ENCODE measurements at regions not wholly inside any gene's neighbourhood (a gene's known extent, or its start where the extent isn't known, plus 50 kb on each side); places are given as distances from the start of the nearest gene placed in this dataset.

DNA sequence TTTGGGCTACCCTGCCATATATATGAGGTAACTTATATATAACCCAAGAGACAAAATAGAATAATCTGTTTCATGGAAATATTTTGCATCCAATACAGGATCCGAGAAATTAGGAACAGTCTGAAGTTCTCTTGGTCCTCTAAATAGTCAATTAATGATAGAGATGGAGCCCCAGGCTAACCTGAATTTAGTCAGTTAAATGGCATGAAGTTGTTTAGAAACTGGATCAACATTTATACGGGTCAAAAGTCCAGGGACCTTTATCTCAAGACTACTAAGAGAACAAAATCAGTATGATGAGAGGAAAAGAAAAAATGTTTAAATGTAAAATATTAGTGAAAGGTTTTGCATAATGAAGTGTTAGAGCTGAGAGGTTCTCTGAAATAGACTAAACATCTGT, 303.3 kb upstream of the ACTBL2 start:
- no peak overlapping the region for H2BK15ac ChIP-seq (replicated peaks; ENCODE audit: low read depth)
- H3K4me2 ChIP-seq (ENCODE audit: low read length) = no peak overlapping the region
- no peak overlapping the region for H2BK120ac ChIP-seq (ENCODE audit: low read depth, low read length)
- no peak overlapping the region for H3K27ac ChIP-seq (ENCODE audit: low read depth, low read length)
- H4K8ac ChIP-seq (ENCODE audit: low read depth, low read length) = no peak overlapping the region
- H3K18ac ChIP-seq (ENCODE audit: low read length) = no peak overlapping the region
- H2AK5ac ChIP-seq (ENCODE audit: low read length) = no peak overlapping the region
- H3K4me3 ChIP-seq (ENCODE audit: low read length) = no peak overlapping the region
- no peaks in the 10 kb centered on the region for H3K4me1 ChIP-seq (ENCODE audit: control insufficient read depth, low read depth, low read length)
- H3K79me1 ChIP-seq (ENCODE audit: low read length) = no peaks in the 10 kb centered on the region
- no peaks in the 10 kb centered on the region for H3K36me3 ChIP-seq (ENCODE audit: control insufficient read depth, insufficient read depth, low read length)
- WGBS (ENCODE audit: extremely low coverage, insufficient coverage, low lambda C conversion rate) = no CpG with 5 or more reads among the region's 2 CpGs
- no peaks in the 10 kb centered on the region for H3K79me2 ChIP-seq (ENCODE audit: control insufficient read depth, insufficient read depth, low read length)
- no peak overlapping the region for H3K56ac ChIP-seq (ENCODE audit: low read length)
- no peak for DNase-seq
- no peaks in the 10 kb centered on the region for H3K27me3 ChIP-seq (ENCODE audit: insufficient read depth, low read length, poor library complexity)
- H3K9ac ChIP-seq (ENCODE audit: low read length) = no peak overlapping the region
- no peak overlapping the region for H2BK5ac ChIP-seq (ENCODE audit: low read length)
- H3K23ac ChIP-seq (ENCODE audit: low read length) = no peak overlapping the region
- no peak overlapping the region for H3K4ac ChIP-seq (ENCODE audit: low read depth, low read length)
- H4K5ac ChIP-seq (ENCODE audit: low read length) = no peak overlapping the region

GRCh38 chr5:57784121-57784520, 301.5 kb upstream of the ACTBL2 start:
- H3K4me2 ChIP-seq (ENCODE audit: low read length) = no peak overlapping the region
- H3K9ac ChIP-seq (ENCODE audit: low read length) = no peak overlapping the region
- no peaks in the 10 kb centered on the region for H3K27me3 ChIP-seq (ENCODE audit: insufficient read depth, low read length, poor library complexity)
- no peak overlapping the region for H3K23ac ChIP-seq (ENCODE audit: low read length)
- H2BK15ac ChIP-seq (replicated peaks; ENCODE audit: low read depth) = no peak overlapping the region
- H3K4me3 ChIP-seq (ENCODE audit: low read length) = no peak overlapping the region
- H3K79me2 ChIP-seq (ENCODE audit: control insufficient read depth, insufficient read depth, low read length) = no peaks in the 10 kb centered on the region
- no peak for DNase-seq
- no peak overlapping the region for H4K5ac ChIP-seq (ENCODE audit: low read length)
- H2BK5ac ChIP-seq (ENCODE audit: low read length) = no peak overlapping the region
- no peak overlapping the region for H2BK120ac ChIP-seq (ENCODE audit: low read depth, low read length)
- WGBS (ENCODE audit: extremely low coverage, insufficient coverage, low lambda C conversion rate) = no CpG with 5 or more reads among the region's 3 CpGs
- H3K4ac ChIP-seq (ENCODE audit: low read depth, low read length) = no peak overlapping the region
- H4K8ac ChIP-seq (ENCODE audit: low read depth, low read length) = no peak overlapping the region
- no peak overlapping the region for H3K18ac ChIP-seq (ENCODE audit: low read length)
- no peak overlapping the region for H2AK5ac ChIP-seq (ENCODE audit: low read length)
- no peaks in the 10 kb centered on the region for H3K36me3 ChIP-seq (ENCODE audit: control insufficient read depth, insufficient read depth, low read length)
- H3K79me1 ChIP-seq (ENCODE audit: low read length) = no peaks in the 10 kb centered on the region
- H3K27ac ChIP-seq (ENCODE audit: low read depth, low read length) = no peak overlapping the region
- H3K56ac ChIP-seq (ENCODE audit: low read length) = no peak overlapping the region
- no peaks in the 10 kb centered on the region for H3K4me1 ChIP-seq (ENCODE audit: control insufficient read depth, low read depth, low read length)

GRCh38 chr5:57783693-57784092, 301.1 kb upstream of the ACTBL2 start:
- H3K9ac ChIP-seq (ENCODE audit: low read length) = no peak overlapping the region
- H4K8ac ChIP-seq (ENCODE audit: low read depth, low read length) = no peak overlapping the region
- H4K5ac ChIP-seq (ENCODE audit: low read length) = no peak overlapping the region
- H3K4me2 ChIP-seq (ENCODE audit: low read length) = no peak overlapping the region
- no peaks in the 10 kb centered on the region for H3K27me3 ChIP-seq (ENCODE audit: insufficient read depth, low read length, poor library complexity)
- H3K36me3 ChIP-seq (ENCODE audit: control insufficient read depth, insufficient read depth, low read length) = no peaks in the 10 kb centered on the region
- H2BK5ac ChIP-seq (ENCODE audit: low read length) = no peak overlapping the region
- H3K4me3 ChIP-seq (ENCODE audit: low read length) = no peak overlapping the region
- no peak overlapping the region for H3K4ac ChIP-seq (ENCODE audit: low read depth, low read length)
- no peaks in the 10 kb centered on the region for H3K79me1 ChIP-seq (ENCODE audit: low read length)
- no peak overlapping the region for H2BK15ac ChIP-seq (replicated peaks; ENCODE audit: low read depth)
- no peak overlapping the region for H3K27ac ChIP-seq (ENCODE audit: low read depth, low read length)
- no peak overlapping the region for H2AK5ac ChIP-seq (ENCODE audit: low read length)
- H2BK120ac ChIP-seq (ENCODE audit: low read depth, low read length) = no peak overlapping the region
- DNase-seq = no peak
- no peak overlapping the region for H3K18ac ChIP-seq (ENCODE audit: low read length)
- H3K23ac ChIP-seq (ENCODE audit: low read length) = no peak overlapping the region
- H3K4me1 ChIP-seq (ENCODE audit: control insufficient read depth, low read depth, low read length) = no peaks in the 10 kb centered on the region
- no peaks in the 10 kb centered on the region for H3K79me2 ChIP-seq (ENCODE audit: control insufficient read depth, insufficient read depth, low read length)
- H3K56ac ChIP-seq (ENCODE audit: low read length) = no peak overlapping the region
- WGBS (ENCODE audit: extremely low coverage, insufficient coverage, low lambda C conversion rate) = no CpG with 5 or more reads among the region's 2 CpGs

DNA sequence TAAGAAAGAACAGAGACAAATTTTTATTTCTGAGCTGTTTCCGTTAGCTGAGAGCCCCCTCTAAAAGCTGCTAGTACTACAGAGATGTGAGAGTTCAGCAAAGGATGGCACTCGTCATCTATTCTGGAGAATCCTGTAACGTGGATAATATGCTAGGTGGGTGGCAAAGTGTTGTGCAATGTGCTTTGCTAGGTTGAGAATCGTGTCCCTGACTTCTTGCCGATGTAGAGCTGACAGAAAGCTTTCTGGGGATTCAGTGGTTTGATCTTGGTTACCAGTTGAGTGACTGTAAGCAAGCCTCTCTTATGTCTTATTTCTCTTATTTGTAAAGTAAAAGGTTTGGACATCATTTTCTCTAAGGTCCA, 298.3 kb upstream of the ACTBL2 start:
- H2AK5ac ChIP-seq (ENCODE audit: low read length) = no peak overlapping the region
- no peaks in the 10 kb centered on the region for H3K27me3 ChIP-seq (ENCODE audit: insufficient read depth, low read length, poor library complexity)
- no peaks in the 10 kb centered on the region for H3K79me2 ChIP-seq (ENCODE audit: control insufficient read depth, insufficient read depth, low read length)
- WGBS (ENCODE audit: extremely low coverage, insufficient coverage, low lambda C conversion rate) = no CpG with 5 or more reads among the region's 5 CpGs
- no peak overlapping the region for H4K5ac ChIP-seq (ENCODE audit: low read length)
- H2BK15ac ChIP-seq (replicated peaks; ENCODE audit: low read depth) = no peak overlapping the region
- no peak overlapping the region for H3K27ac ChIP-seq (ENCODE audit: low read depth, low read length)
- H2BK5ac ChIP-seq (ENCODE audit: low read length) = no peak overlapping the region
- no peak for DNase-seq
- H4K8ac ChIP-seq (ENCODE audit: low read depth, low read length) = no peak overlapping the region
- H2BK120ac ChIP-seq (ENCODE audit: low read depth, low read length) = no peak overlapping the region
- H3K4me1 ChIP-seq (ENCODE audit: control insufficient read depth, low read depth, low read length) = no peaks in the 10 kb centered on the region
- H3K79me1 ChIP-seq (ENCODE audit: low read length) = no peaks in the 10 kb centered on the region
- no peak overlapping the region for H3K18ac ChIP-seq (ENCODE audit: low read length)
- no peak overlapping the region for H3K4me3 ChIP-seq (ENCODE audit: low read length)
- H3K23ac ChIP-seq (ENCODE audit: low read length) = no peak overlapping the region
- no peak overlapping the region for H3K4ac ChIP-seq (ENCODE audit: low read depth, low read length)
- H3K9ac ChIP-seq (ENCODE audit: low read length) = no peak overlapping the region
- H3K36me3 ChIP-seq (ENCODE audit: control insufficient read depth, insufficient read depth, low read length) = no peaks in the 10 kb centered on the region
- no peak overlapping the region for H3K56ac ChIP-seq (ENCODE audit: low read length)
- no peak overlapping the region for H3K4me2 ChIP-seq (ENCODE audit: low read length)

DNA sequence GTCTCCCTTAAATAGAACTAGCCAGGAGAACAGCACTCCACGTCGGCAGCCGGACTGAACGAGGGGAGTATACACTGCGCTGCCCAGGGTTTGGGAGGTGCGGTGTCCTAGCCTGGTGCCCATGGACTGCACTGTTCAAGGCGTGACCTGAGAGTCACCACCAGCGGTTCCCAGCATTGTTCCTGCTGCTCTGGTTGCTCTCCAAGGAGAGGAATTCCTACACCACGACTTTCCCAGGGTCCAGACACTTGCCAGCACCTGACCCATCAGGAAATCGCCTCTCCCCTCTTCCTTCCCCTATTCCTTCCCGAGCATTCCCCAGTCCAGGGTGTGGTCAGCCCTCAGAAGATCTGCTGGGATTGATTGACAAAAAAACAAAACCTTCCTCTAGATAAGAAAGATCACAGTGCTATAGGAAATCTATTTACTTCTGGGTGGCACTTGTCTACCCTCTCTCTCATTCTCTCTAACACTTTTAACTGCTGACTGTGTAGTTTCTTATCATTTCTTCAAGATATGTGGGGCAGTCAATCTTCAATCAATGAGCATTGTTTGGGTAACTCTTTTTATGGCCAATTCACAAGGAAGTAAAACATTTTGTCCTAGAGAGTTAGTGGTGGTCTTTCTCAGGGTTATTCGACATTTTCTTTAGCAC, 297.8 kb upstream of the ACTBL2 start:
- H2BK120ac ChIP-seq (ENCODE audit: low read depth, low read length) = no peak overlapping the region

More for the DNA sequence above, 297.8 kb upstream of the ACTBL2 start:
- Histone ChIP-seq H3K27ac (ENCODE audit: low read depth, low read length) (no peak overlapping the region), H3K4ac (ENCODE audit: low read depth, low read length) (no peak overlapping the region), H4K5ac (ENCODE audit: low read length) (no peak overlapping the region), H3K4me1 (ENCODE audit: control insufficient read depth, low read depth, low read length) (no peaks in the 10 kb centered on the region), H2BK5ac (ENCODE audit: low read length) (no peak overlapping the region), H3K27me3 (ENCODE audit: insufficient read depth, low read length, poor library complexity) (no peaks in the 10 kb centered on the region), H3K79me1 (ENCODE audit: low read length) (no peaks in the 10 kb centered on the region), H3K56ac (ENCODE audit: low read length) (no peak overlapping the region), H3K36me3 (ENCODE audit: control insufficient read depth, insufficient read depth, low read length) (no peaks in the 10 kb centered on the region), H3K4me2 (ENCODE audit: low read length) (no peak overlapping the region), H2BK15ac (replicated peaks; ENCODE audit: low read depth) (no peak overlapping the region), H3K79me2 (ENCODE audit: control insufficient read depth, insufficient read depth, low read length) (no peaks in the 10 kb centered on the region), H2AK5ac (ENCODE audit: low read length) (no peak overlapping the region), H3K23ac (ENCODE audit: low read length) (no peak overlapping the region), H3K9ac (ENCODE audit: low read length) (no peak overlapping the region), H4K8ac (ENCODE audit: low read depth, low read length) (no peak overlapping the region), H3K4me3 (ENCODE audit: low read length) (no peak overlapping the region), H3K18ac (ENCODE audit: low read length) (no peak overlapping the region)
- DNase-seq = peak; percentile 35
- no CpG with 5 or more reads among the region's 12 CpGs for WGBS (ENCODE audit: extremely low coverage, insufficient coverage, low lambda C conversion rate)
